OCI-LY1 (cell line): ENCODE measurements at regions not wholly inside any gene's neighbourhood (a gene's known extent, or its start where the extent isn't known, plus 50 kb on each side); places are given as distances from the start of the nearest gene placed in this dataset.

Experiments used
- CTCF ChIP-seq: fragments of 200-600 bp; sonication (generic), shearing (Covaris generic); IDR thresholded peaks from 2 replicates; pipeline ENCODE4 v1.5.1; 2017; ENCODE audit warnings: mild to moderate bottlenecking, antibody characterized with exemption, low read length, moderate library complexity, mixed read lengths
- EZH2 ChIP-seq: fragments of 200-600 bp; sonication (generic), shearing (Covaris generic); IDR thresholded peaks from 2 replicates; pipeline ENCODE4 v1.8.0; 2017; ENCODE audit warnings: borderline replicate concordance, mixed run types, mild to moderate bottlenecking, antibody characterized with exemption, low read length, moderate library complexity, mixed read lengths

DNA sequence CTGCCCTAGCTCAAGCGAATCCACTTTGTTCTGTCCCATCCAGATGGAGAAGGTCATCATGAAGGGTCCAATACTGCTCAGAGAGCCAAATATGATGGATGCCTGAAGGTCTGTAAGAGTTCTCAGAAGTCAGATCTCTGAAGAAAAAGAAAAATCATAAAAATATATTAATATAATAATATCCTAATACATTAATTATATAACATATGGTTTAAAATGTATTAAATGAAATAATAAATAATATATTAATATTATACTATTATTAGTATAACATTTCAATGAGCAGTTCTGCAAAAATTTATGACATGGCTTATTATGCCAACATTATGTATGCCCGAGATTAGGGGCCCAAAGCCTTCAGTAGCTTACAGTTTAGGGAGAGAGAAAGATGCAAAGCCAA lies 78.2 kb upstream of the GPR12 start:
- TF ChIP-seq CTCF (no peak), EZH2 (no peak)
